GM12865 (cell line): ENCODE measurements at regions not wholly inside any gene's neighbourhood (a gene's known extent, or its start where the extent isn't known, plus 50 kb on each side); places are given as distances from the start of the nearest gene placed in this dataset.
A peak's percentile ranks its signal among the peaks of the same experiment; 100 is the strongest.

Source experiments
- DNase-seq: peaks from one replicate; pipeline ENCODE4 v3.0.0; 2010; ENCODE audit warnings: low read depth
- H3K4me3 ChIP-seq: 2 replicates; pipeline ENCODE4 v1.5.1; 2011; ENCODE audit warnings: mild to moderate bottlenecking, low read depth, low read length, control low read depth
- CTCF ChIP-seq: IDR thresholded peaks from 2 replicates; pipeline ENCODE4 v1.5.1; 2011; ENCODE audit warnings: low read length, control low read depth, low read depth, inconsistent platforms; ENCODE audit not compliant: insufficient read depth; ENCODE audit errors: missing control alignments

GRCh38 chr1:19591482-19592091 is 52.5 kb upstream of the NBL1 start:
- DNase-seq = no peak
- no peak overlapping the region for H3K4me3 ChIP-seq
- no peak for TF ChIP-seq CTCF

GRCh38 chr1:19585507-19585906 is 58.6 kb upstream of the NBL1 start:
- H3K4me3 ChIP-seq = no peak overlapping the region
- TF ChIP-seq CTCF = no peak
- no peak for DNase-seq

DNA sequence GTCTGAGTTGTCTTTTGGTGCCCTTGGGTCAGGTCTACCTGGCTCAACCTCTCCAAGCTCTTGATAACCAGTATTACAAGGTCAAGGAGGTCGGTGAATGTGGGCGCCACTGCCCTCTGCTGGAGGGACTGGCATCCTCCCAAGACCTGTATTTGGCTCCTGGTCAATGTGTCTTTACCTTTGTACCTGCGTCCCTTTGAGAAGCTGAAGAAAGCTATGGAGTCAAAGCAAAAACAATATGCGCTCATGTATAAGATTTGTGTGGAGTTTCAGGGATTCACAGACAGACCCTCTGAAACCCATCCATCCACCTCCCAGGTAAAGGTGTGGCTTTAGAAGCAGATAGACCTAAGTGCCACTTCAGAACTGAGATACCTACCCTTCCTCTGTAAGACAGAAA is 61.8 kb upstream of the NBL1 start:
- peak; percentile 94 for TF ChIP-seq CTCF
- H3K4me3 ChIP-seq = no peak overlapping the region
- peak; percentile 88 for DNase-seq

- no peak for DNase-seq
- no peak overlapping the region for H3K4me3 ChIP-seq
- TF ChIP-seq CTCF = no peak
These were observed 62.7 kb upstream of the NBL1 start for GRCh38 chr1:19581381-19581780.

DNA sequence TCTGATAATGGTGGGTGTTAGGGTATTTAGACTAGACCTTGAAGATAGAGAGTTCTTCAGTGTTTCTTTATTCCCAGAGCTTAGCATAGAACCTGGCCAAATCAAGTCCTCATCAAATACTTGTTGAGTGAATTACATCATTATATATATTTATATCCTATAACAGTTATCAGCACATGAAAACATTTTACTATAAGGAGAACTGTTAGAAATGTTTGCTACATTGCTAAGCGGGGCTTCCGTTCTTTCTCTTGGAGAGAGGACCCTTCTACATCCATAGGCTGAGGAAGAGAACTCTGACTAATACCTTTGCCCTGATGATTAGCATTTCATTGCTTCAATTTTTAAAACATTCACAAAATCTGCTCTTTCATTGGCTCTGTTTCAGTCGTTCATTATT is 66.5 kb upstream of the NBL1 start:
- H3K4me3 ChIP-seq = no peak overlapping the region
- DNase-seq = no peak
- no peak for TF ChIP-seq CTCF

- DNase-seq = no peak
- H3K4me3 ChIP-seq = no peak overlapping the region
- TF ChIP-seq CTCF = no peak
These were observed 67.1 kb upstream of the NBL1 start for GRCh38 chr1:19577036-19577435.

DNA sequence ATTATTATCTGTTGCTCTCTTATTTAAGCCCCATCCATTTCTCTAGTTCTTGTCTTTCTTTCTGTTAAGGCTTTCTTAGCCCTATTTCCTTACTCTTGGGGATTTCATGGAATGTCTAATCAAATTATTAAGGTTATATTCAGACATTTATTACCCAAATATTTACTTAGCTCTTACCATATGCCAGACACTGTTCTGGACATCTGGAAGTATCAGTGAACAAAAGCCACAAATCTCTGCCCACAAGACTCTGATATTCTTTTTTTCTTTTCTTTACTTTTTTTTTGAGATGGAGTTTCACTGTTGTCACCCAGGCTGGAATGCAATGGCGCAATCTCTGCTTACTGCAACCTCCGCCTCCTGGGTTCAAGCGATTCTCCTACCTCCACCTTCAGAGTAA is 74.3 kb upstream of the NBL1 start:
- no peak overlapping the region for H3K4me3 ChIP-seq
- no peak for DNase-seq
- TF ChIP-seq CTCF = no peak
